GM12892 (cell line): ENCODE measurements at regions not wholly inside any gene's neighbourhood (a gene's known extent, or its start where the extent isn't known, plus 50 kb on each side); places are given as distances from the start of the nearest gene placed in this dataset.
"Not testable (repeated sequence)": the region's sequence is repeated elsewhere in the genome, so short reads cannot be mapped to it uniquely, and the experiment has no call there.

Source experiments
- DNase-seq: peaks from one replicate; pipeline ENCODE4 v3.0.0; 2011; ENCODE audit not compliant: insufficient read length
- FAIRE-seq: peaks from 2 replicates; lab custom pipeline; 2011; peaks lifted over from hg19 to GRCh38; lab: Jason Lieb, UNC
- POLR2A ChIP-seq: IDR thresholded peaks from 2 replicates; pipeline ENCODE4 v1.6.1; 2011; ENCODE audit warnings: low read depth, low read length, control low read depth
- POLR2AphosphoS5 ChIP-seq: IDR thresholded peaks from 2 replicates; pipeline ENCODE4 v1.6.1; 2011; ENCODE audit warnings: low read depth, low read length, control low read depth
- TAF1 ChIP-seq: IDR thresholded peaks from 2 replicates; pipeline ENCODE4 v1.6.1; 2011; ENCODE audit warnings: low read depth, mild to moderate bottlenecking, control low read depth, low read length, borderline replicate concordance

- TF ChIP-seq TAF1, result no peak
- no peak for TF ChIP-seq POLR2AphosphoS5
- TF ChIP-seq POLR2A, result no peak
- no peak for FAIRE-seq
- DNase-seq, result no peak
Observed at GRCh38 chr5:164518067-164518740, 1012.8 kb downstream of the MAT2B start.

GRCh38 chr5:164518741-164519080 is 1013.3 kb downstream of the MAT2B start:
- DNase-seq (no peak), FAIRE-seq (no peak)
- TF ChIP-seq TAF1 (no peak), POLR2AphosphoS5 (no peak)

- FAIRE-seq (no peak), DNase-seq (no peak)
- no peak for TF ChIP-seq POLR2AphosphoS5
- TF ChIP-seq TAF1, result no peak
- no peak for TF ChIP-seq POLR2A
Observed at GRCh38 chr5:164532235-164532900, 1026.9 kb downstream of the MAT2B start.

- not testable (repeated sequence) for FAIRE-seq, DNase-seq
Observed at GRCh38 chr5:164533426-164533825, 1028.0 kb downstream of the MAT2B start.

- DNase-seq (no peak), FAIRE-seq (no peak)
- TF ChIP-seq POLR2A (no peak), TAF1 (no peak), POLR2AphosphoS5 (no peak)
Observed at GRCh38 chr5:164540174-164540573, 1034.8 kb downstream of the MAT2B start.

GRCh38 chr5:164545507-164545906 is 1040.1 kb downstream of the MAT2B start:
- no peak for FAIRE-seq
- no peak for DNase-seq
- TF ChIP-seq TAF1, result no peak
- TF ChIP-seq POLR2AphosphoS5, result no peak
- TF ChIP-seq POLR2A, result no peak

- FAIRE-seq (no peak), DNase-seq (no peak)
- TF ChIP-seq POLR2A (no peak), TAF1 (no peak), POLR2AphosphoS5 (no peak)
Observed at GRCh38 chr5:164553851-164554250, 1048.4 kb downstream of the MAT2B start.

GRCh38 chr5:164555809-164556208 is 1050.4 kb downstream of the MAT2B start:
- FAIRE-seq (no peak), DNase-seq (no peak)
- TF ChIP-seq POLR2AphosphoS5 (no peak), POLR2A (no peak)

GRCh38 chr5:164560216-164560615 is 1054.8 kb downstream of the MAT2B start:
- TF ChIP-seq POLR2AphosphoS5, result no peak
- no peak for TF ChIP-seq POLR2A
- TF ChIP-seq TAF1, result no peak
- no peak for FAIRE-seq
- no peak for DNase-seq

GRCh38 chr5:164561933-164562872 is 1056.8 kb downstream of the MAT2B start:
- TF ChIP-seq TAF1 (no peak), POLR2AphosphoS5 (no peak), POLR2A (no peak)
- no peak for DNase-seq
- FAIRE-seq, result no peak

- no peak for FAIRE-seq
- no peak for TF ChIP-seq TAF1
- no peak for TF ChIP-seq POLR2AphosphoS5
- no peak for TF ChIP-seq POLR2A
- no peak for DNase-seq
Observed at GRCh38 chr5:164563370-164563769, 1058.0 kb downstream of the MAT2B start.
